Mesothelial cell of epicardium (in vitro differentiated cells): ENCODE measurements at regions not wholly inside any gene's neighbourhood (a gene's known extent, or its start where the extent isn't known, plus 50 kb on each side); places are given as distances from the start of the nearest gene placed in this dataset.

Experiments
- DNase-seq, 2 experiments: peaks; one replicate each; pipeline ENCODE4 v3.0.0; 2021; ENCODE audit warnings: low spot score in 2 of 2; ENCODE audit not compliant: unreplicated experiment in 2 of 2
- H3K27ac Mint-ChIP-seq: 2 replicates; pipeline ENCODE4 v1.8.0; 2021; ENCODE audit warnings: mixed read lengths
- H3K27me3 Mint-ChIP-seq: 2 replicates; pipeline ENCODE4 v1.8.0; 2021; ENCODE audit warnings: low read depth, mixed read lengths
- H3K36me3 Mint-ChIP-seq: 2 replicates; pipeline ENCODE4 v1.8.0; 2021; ENCODE audit warnings: mixed read lengths
- H3K4me1 Mint-ChIP-seq: 2 replicates; pipeline ENCODE4 v1.8.0; 2021; ENCODE audit warnings: mixed read lengths
- H3K4me3 Mint-ChIP-seq: 2 replicates; pipeline ENCODE4 v1.8.0; 2021; ENCODE audit warnings: mild to moderate bottlenecking, moderate library complexity, mixed read lengths
- H3K9me3 Mint-ChIP-seq: 2 replicates; pipeline ENCODE4 v1.8.0; 2021; ENCODE audit warnings: mixed read lengths
- CTCF ChIP-seq: fragments of 200-600 bp; sonication (generic); IDR thresholded peaks from one replicate; pipeline ENCODE4 v1.5.0; 2021; ENCODE audit warnings: antibody characterized with exemption; ENCODE audit not compliant: unreplicated experiment

DNA sequence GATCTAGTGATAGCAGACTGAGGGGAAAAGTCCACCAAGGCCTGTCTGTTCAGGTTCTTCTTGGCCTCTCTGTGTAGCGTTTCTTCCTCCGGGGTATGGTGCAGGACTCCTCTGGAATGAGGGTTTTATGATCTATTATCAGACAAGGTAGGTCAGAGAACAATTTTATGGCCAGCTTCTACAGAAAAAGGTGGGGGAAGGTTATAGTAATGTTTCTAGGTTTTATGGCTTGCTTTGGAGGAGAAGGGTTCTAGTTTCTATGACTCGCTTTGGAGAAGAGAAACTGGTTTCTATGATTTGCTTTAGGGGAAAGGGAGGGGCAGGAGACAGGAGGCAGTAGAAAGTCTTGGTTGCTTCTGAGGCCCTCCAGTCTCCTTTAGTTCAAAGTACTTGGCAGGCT lies 144.8 kb upstream of the LAMA2 start:
- no peak overlapping the region for H3K27ac Mint-ChIP-seq
- no peaks in the 10 kb centered on the region for H3K36me3 Mint-ChIP-seq
- no peaks in the 10 kb centered on the region for H3K27me3 Mint-ChIP-seq
- peaks cover 25% of the 10 kb centered on the region for H3K9me3 Mint-ChIP-seq
- H3K4me3 Mint-ChIP-seq, result no peak overlapping the region
- no peaks in the 10 kb centered on the region for H3K4me1 Mint-ChIP-seq
- DNase-seq, result no peak
- TF ChIP-seq CTCF, result no peak

GRCh38 chr6:128736780-128737179 lies 146.2 kb upstream of the LAMA2 start:
- Mint-ChIP-seq H3K27me3 (no peaks in the 10 kb centered on the region), H3K4me3 (no peak overlapping the region), H3K27ac (no peak overlapping the region), H3K4me1 (no peaks in the 10 kb centered on the region), H3K9me3 (peaks cover 15% of the 10 kb centered on the region), H3K36me3 (no peaks in the 10 kb centered on the region)
- no peak for TF ChIP-seq CTCF
- no peak for DNase-seq

GRCh38 chr6:128731249-128732165 lies 151.4 kb upstream of the LAMA2 start:
- Mint-ChIP-seq H3K4me1 (peaks cover under 1% of the 10 kb centered on the region), H3K27me3 (peaks cover 4% of the 10 kb centered on the region), H3K4me3 (no peak overlapping the region), H3K36me3 (no peaks in the 10 kb centered on the region), H3K27ac (no peak overlapping the region), H3K9me3 (peaks cover 14% of the 10 kb centered on the region)
- no peak for TF ChIP-seq CTCF
- DNase-seq, result no peak

- TF ChIP-seq CTCF, result no peak
- H3K27ac Mint-ChIP-seq, result no peak overlapping the region
- H3K4me3 Mint-ChIP-seq, result no peak overlapping the region
- peaks cover 14% of the 10 kb centered on the region for H3K9me3 Mint-ChIP-seq
- DNase-seq, result no peak
- peaks cover 4% of the 10 kb centered on the region for H3K27me3 Mint-ChIP-seq
- peaks cover 23% of the 10 kb centered on the region for H3K4me1 Mint-ChIP-seq
- no peaks in the 10 kb centered on the region for H3K36me3 Mint-ChIP-seq
These were observed 155.4 kb upstream of the LAMA2 start for GRCh38 chr6:128727500-128727899.

DNA sequence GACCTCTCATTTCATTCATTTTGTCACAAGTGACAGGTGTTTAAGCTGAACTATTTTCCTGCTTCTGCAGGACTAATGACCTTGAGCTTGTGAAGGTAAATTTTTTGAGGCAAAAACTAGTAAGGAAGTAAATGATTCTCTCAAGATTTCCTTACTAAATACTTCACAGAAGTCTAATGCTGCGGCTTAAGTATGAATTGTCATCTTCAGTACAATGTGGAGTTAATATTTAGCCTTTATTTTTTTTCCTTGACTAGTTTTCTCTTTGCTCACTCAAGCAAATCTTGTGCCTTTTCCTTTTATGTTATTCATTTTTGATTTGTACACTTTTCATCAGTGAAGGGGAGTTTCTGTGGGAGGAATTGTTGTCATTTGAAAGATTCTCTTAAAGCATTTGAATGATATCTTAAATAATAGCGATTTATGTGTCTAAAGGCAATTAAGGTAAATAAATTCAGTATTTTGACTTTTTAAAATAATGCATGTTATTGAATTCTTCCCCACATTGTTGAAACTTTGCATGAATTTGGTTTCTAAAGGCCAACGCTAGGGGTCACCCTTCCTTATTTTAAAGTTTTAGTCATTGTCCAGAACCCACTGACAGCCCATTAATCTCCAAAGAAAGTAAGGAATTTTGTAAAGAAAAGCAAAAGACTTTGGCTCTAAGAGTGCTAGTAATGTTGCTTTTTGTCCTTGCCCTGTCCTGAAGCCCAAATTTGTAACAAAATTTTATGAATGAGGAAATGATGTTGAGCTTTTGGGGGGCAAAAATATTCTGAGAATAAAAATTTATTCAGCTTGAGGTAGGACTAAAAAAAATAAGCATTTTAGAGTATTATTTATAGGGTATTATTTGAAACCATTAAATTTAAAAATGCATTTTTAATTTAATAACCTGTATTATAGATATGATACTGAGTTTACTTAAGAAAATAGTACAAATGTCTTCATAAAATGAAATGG lies 157.4 kb upstream of the LAMA2 start:
- peak overlapping the region; percentile 37 for H3K27ac Mint-ChIP-seq
- peaks cover 27% of the 10 kb centered on the region for H3K4me1 Mint-ChIP-seq
- H3K36me3 Mint-ChIP-seq, result no peaks in the 10 kb centered on the region
- DNase-seq, result no peak
- peak; percentile 84 for TF ChIP-seq CTCF
- H3K4me3 Mint-ChIP-seq, result no peak overlapping the region
- peaks cover 4% of the 10 kb centered on the region for H3K27me3 Mint-ChIP-seq
- peaks cover 14% of the 10 kb centered on the region for H3K9me3 Mint-ChIP-seq
